Keratinocyte (primary cell): ENCODE measurements at regions not wholly inside any gene's neighbourhood (a gene's known extent, or its start where the extent isn't known, plus 50 kb on each side); places are given as distances from the start of the nearest gene placed in this dataset.

ENCODE experiments used
- CTCF ChIP-seq, 3 experiments: IDR thresholded peaks in 1 of 3; conservative IDR thresholded peaks in 1 of 3; optimal IDR thresholded peaks in 1 of 3; 2 replicates in 2 of 3; 3 replicates in 1 of 3; pipeline versions ENCODE3 to v1.5.1; 2011; ENCODE audit warnings: low read length in 3 of 3, mild to moderate bottlenecking in 3 of 3, moderate library complexity in 2 of 3, control low read depth in 1 of 3, inconsistent platforms in 1 of 3; ENCODE audit not compliant: insufficient read depth in 2 of 3; ENCODE audit errors: extremely low read depth in 1 of 3
- EZH2 ChIP-seq: IDR thresholded peaks from one replicate; pipeline ENCODE4 v1.6.1; 2012; ENCODE audit warnings: inconsistent platforms, mild to moderate bottlenecking, low read length, moderate library complexity

DNA sequence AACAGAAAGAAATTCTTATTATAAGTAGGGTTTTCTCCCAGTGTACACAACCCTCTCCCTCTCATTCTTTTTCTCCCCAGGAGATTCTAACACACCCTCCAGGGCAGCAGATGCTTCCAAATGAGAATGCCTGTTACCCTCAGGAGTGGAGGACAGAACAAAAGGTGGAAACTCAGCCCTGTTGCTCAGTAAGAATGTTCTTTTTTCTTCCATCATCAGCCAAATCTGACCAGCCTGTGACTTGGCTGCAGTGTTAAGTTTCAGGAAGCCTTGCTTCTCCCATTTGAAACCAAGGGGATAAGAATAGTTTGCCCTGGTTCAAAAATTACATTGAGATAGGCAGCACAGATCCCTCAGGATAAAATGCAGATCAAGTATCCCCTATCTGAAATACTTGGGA, 77.5 kb upstream of the EEPD1 start:
- TF ChIP-seq CTCF (optimal IDR thresholded peaks at IDR 0.05 in 1 of 3, IDR thresholded peaks at IDR 0.05 in 1 of 3, conservative IDR thresholded peaks at IDR 0.05 in 1 of 3; ENCODE audit: extremely low read depth in 1 of 3, insufficient read depth in 2 of 3, low read length in 3 of 3) (no peak), EZH2 (no peak)
